SK-N-SH treated with all-trans-retinoic acid at 6 μM for 48 hours (cell line): ENCODE measurements at regions not wholly inside any gene's neighbourhood (a gene's known extent, or its start where the extent isn't known, plus 50 kb on each side); places are given as distances from the start of the nearest gene placed in this dataset.

Source experiments
- CSDC2 ChIP-seq: fragments of 250-450 bp; sonication (Bioruptor Pico); IDR thresholded peaks from 2 replicates; pipeline ENCODE4 v1.5.0; 2020; ENCODE audit warnings: mild to moderate bottlenecking, moderate library complexity
- GLIS3 ChIP-seq: fragments of 250-450 bp; sonication (Bioruptor Pico); IDR thresholded peaks from 2 replicates; pipeline ENCODE4 v1.5.0; 2020; ENCODE audit warnings: mild to moderate bottlenecking, moderate library complexity

GRCh38 chr3:193831495-193832455 is 238.8 kb downstream of the OPA1 start:
- TF ChIP-seq GLIS3 (no peak), CSDC2 (no peak)
